AG04449 (cell line): ENCODE measurements at regions not wholly inside any gene's neighbourhood (a gene's known extent, or its start where the extent isn't known, plus 50 kb on each side); places are given as distances from the start of the nearest gene placed in this dataset.

Experiments used
- CTCF ChIA-PET: fragments of 350-600 bp; formaldehyde crosslinking; extraction: SDS; loops from one replicate; lab custom pipeline; 2021; ENCODE audit warnings: antibody characterized with exemption; lab: Yijun Ruan, JAX
- POLR2A ChIA-PET: fragments of 400-600, 350-600 bp; formaldehyde crosslinking; extraction: SDS; loops from one replicate; lab custom pipeline; 2020; ENCODE audit warnings: antibody characterized with exemption, inconsistent platforms; lab: Yijun Ruan, JAX
- DNase-seq: peaks from one replicate; pipeline ENCODE4 v3.0.0-alpha.2; 2010; ENCODE audit warnings: low read depth, low spot score
- H3K4me3 ChIP-seq: 2 replicates; pipeline ENCODE4 v1.5.1; 2011; ENCODE audit warnings: low read depth, mild to moderate bottlenecking, control low read depth, low read length
- TF ChIP-seq, protein P1 (sequence below): IDR thresholded peaks from one replicate; pipeline ENCODE4 v1.5.1; 2011; ENCODE audit warnings: mild to moderate bottlenecking, moderate library complexity, low read length, control low read depth, inconsistent platforms; ENCODE audit not compliant: insufficient read depth; ENCODE audit errors: missing control alignments

DNA sequence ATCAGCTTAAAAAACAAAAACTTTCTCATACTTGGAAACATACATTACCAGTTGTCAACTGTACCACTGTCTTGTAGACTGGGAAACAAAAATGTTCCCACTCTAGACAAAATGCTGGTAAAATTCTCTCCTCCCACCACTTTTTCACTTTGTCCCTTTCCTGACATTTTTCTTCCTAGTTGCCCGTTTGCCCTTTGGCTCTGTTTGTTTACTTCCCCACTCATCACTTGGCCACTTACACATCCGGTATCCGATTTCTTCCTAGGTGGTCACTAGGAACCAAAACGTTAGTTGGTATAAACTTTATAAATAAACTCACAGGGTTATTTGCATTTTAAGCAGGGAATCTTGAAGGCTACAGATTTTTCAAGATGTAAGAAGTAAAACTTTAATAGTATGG, 84.9 kb downstream of the METTL4 start:
- CTCF ChIA-PET: no interaction called here
- no peak for DNase-seq

More for the DNA sequence above, 84.9 kb downstream of the METTL4 start:
- H3K4me3 ChIP-seq: no peak overlapping the region
- TF ChIP-seq, protein P1, sequence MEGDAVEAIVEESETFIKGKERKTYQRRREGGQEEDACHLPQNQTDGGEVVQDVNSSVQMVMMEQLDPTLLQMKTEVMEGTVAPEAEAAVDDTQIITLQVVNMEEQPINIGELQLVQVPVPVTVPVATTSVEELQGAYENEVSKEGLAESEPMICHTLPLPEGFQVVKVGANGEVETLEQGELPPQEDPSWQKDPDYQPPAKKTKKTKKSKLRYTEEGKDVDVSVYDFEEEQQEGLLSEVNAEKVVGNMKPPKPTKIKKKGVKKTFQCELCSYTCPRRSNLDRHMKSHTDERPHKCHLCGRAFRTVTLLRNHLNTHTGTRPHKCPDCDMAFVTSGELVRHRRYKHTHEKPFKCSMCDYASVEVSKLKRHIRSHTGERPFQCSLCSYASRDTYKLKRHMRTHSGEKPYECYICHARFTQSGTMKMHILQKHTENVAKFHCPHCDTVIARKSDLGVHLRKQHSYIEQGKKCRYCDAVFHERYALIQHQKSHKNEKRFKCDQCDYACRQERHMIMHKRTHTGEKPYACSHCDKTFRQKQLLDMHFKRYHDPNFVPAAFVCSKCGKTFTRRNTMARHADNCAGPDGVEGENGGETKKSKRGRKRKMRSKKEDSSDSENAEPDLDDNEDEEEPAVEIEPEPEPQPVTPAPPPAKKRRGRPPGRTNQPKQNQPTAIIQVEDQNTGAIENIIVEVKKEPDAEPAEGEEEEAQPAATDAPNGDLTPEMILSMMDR: no peak
- POLR2A ChIA-PET: no interaction called here
